H1 (cell line): ENCODE measurements at regions not wholly inside any gene's neighbourhood (a gene's known extent, or its start where the extent isn't known, plus 50 kb on each side); places are given as distances from the start of the nearest gene placed in this dataset.

Experiments used
- CTCF ChIA-PET: fragments of 300-600 bp; sonication (Branson Sonifier 250); formaldehyde crosslinking; loops from one replicate; lab custom pipeline; 2021; ENCODE audit not compliant: partially characterized antibody; lab: Charles Lee
- POLR2A ChIA-PET: fragments of 300-600 bp; sonication (Branson Sonifier 250); formaldehyde crosslinking; loops from one replicate; lab custom pipeline; 2021; ENCODE audit warnings: inconsistent platforms; ENCODE audit not compliant: partially characterized antibody; lab: Charles Lee
- DNase-seq, 2 experiments: peaks; one replicate each; pipeline versions ENCODE4 v3.0.0 to v3.0.0-alpha.2; 2010 to 2022; ENCODE audit warnings: low spot score in 2 of 2, low read depth in 1 of 2, mixed read lengths in 1 of 2
- FAIRE-seq: peaks from 2 replicates; lab custom pipeline; 2011; peaks lifted over from hg19 to GRCh38; lab: Jason Lieb, UNC
- H2AFZ ChIP-seq: 2 replicates; pipeline ENCODE4 v1.8.1; 2012; ENCODE audit warnings: low read length, inconsistent platforms
- H2AK5ac ChIP-seq: 2 replicates; pipeline ENCODE4 v1.6.1; 2013; ENCODE audit warnings: low read depth, low read length
- H2BK120ac ChIP-seq: replicated peaks from 2 replicates; pipeline ENCODE3; 2013; ENCODE audit warnings: low read depth, low read length, inconsistent platforms
- H2BK12ac ChIP-seq: 2 replicates; pipeline ENCODE4 v1.6.1; 2013; ENCODE audit warnings: low read depth, low read length
- H2BK15ac ChIP-seq: 2 replicates; pipeline ENCODE4 v1.6.1; 2013; ENCODE audit warnings: low read length
- H2BK20ac ChIP-seq: 2 replicates; pipeline ENCODE4 v1.6.1; 2013; ENCODE audit warnings: low read length
- H2BK5ac ChIP-seq: 2 replicates; pipeline ENCODE4 v1.6.1; 2013; ENCODE audit warnings: low read depth, low read length
- H3K14ac ChIP-seq: 2 replicates; pipeline ENCODE4 v1.6.1; 2013; ENCODE audit warnings: inconsistent platforms; ENCODE audit not compliant: insufficient read length
- H3K18ac ChIP-seq: 2 replicates; pipeline ENCODE4 v1.6.1; 2013; ENCODE audit warnings: low read length; ENCODE audit errors: extremely low read depth
- H3K23ac ChIP-seq: 2 replicates; pipeline ENCODE4 v1.6.1; 2013; ENCODE audit warnings: inconsistent platforms; ENCODE audit not compliant: insufficient read length
- H3K23me2 ChIP-seq: 2 replicates; pipeline ENCODE4 v1.6.1; 2013; ENCODE audit warnings: low read depth, low read length
- H3K27ac ChIP-seq: 2 replicates; pipeline ENCODE4 v1.6.1; 2011; ENCODE audit warnings: low read depth, low read length, inconsistent platforms
- H3K27me3 ChIP-seq, 4 experiments: replicated peaks in 1 of 4; 1 replicate in 1 of 4; 2 replicates in 3 of 4; pipeline versions ENCODE4 v1.6.1 to v1.8.1; 2011 to 2013; ENCODE audit warnings: low read length in 3 of 4, mild to moderate bottlenecking in 3 of 4, inconsistent platforms in 2 of 4, mixed read lengths in 2 of 4, moderate library complexity in 1 of 4; ENCODE audit not compliant: control insufficient read depth in 3 of 4, insufficient read depth in 3 of 4; ENCODE audit errors: extremely low read depth in 1 of 4
- H3K36me3 ChIP-seq, 4 experiments: 2 replicates each; pipeline versions ENCODE4 v1.6.1 to v1.8.1; 2011 to 2013; ENCODE audit warnings: mild to moderate bottlenecking in 4 of 4, low read length in 3 of 4, moderate library complexity in 2 of 4, control low read depth in 1 of 4, inconsistent platforms in 1 of 4; ENCODE audit not compliant: insufficient read depth in 4 of 4, control insufficient read depth in 2 of 4
- H3K4ac ChIP-seq: replicated peaks from 2 replicates; pipeline ENCODE3; 2013; ENCODE audit warnings: low read length, low read depth, mixed read lengths, inconsistent platforms; ENCODE audit not compliant: insufficient read length
- H3K4me1 ChIP-seq, 4 experiments: replicated peaks in 1 of 4; 1 replicate in 1 of 4; 2 replicates in 3 of 4; pipeline versions ENCODE4 v1.6.1 to v1.8.1; 2011 to 2013; ENCODE audit warnings: low read length in 3 of 4, inconsistent platforms in 2 of 4, mixed read lengths in 1 of 4; ENCODE audit not compliant: insufficient read depth in 4 of 4, control insufficient read depth in 3 of 4
- H3K4me2 ChIP-seq, 2 experiments: 2 replicates each; pipeline versions ENCODE4 v1.6.1 to v1.8.1; 2011 to 2013; ENCODE audit warnings: low read depth in 2 of 2, low read length in 2 of 2, control low read depth in 1 of 2, inconsistent platforms in 1 of 2, mild to moderate bottlenecking in 1 of 2; ENCODE audit not compliant: insufficient read depth in 1 of 2
- H3K4me3 ChIP-seq, 4 experiments: fragments of 200-600, 300-600 bp in 1 of 4; sonication (generic), shearing (Covaris generic), sonication (Bioruptor Twin) in 1 of 4; 2 replicates each; pipeline versions ENCODE4 v1.5.1 to v1.8.1; 2011 to 2016; ENCODE audit warnings: low read length in 4 of 4, low read depth in 3 of 4, control low read depth in 2 of 4, inconsistent platforms in 2 of 4, mild to moderate bottlenecking in 2 of 4, mixed read lengths in 1 of 4, moderate library complexity in 1 of 4; ENCODE audit not compliant: insufficient read depth in 2 of 4; ENCODE audit errors: extremely low read depth in 1 of 4
- H3K56ac ChIP-seq: replicated peaks from 2 replicates; pipeline ENCODE3; 2013; ENCODE audit warnings: low read depth, mild to moderate bottlenecking, mixed read lengths, low read length, inconsistent platforms; ENCODE audit not compliant: insufficient read length
- H3K79me1 ChIP-seq: 2 replicates; pipeline ENCODE4 v1.6.1; 2013; ENCODE audit warnings: low read depth, low read length, control low read depth
- H3K79me2 ChIP-seq, 2 experiments: 2 replicates each; pipeline versions ENCODE4 v1.6.1 to v1.8.1; 2012 to 2013; ENCODE audit warnings: low read length in 2 of 2, mild to moderate bottlenecking in 2 of 2, inconsistent platforms in 1 of 2; ENCODE audit not compliant: insufficient read depth in 2 of 2, control insufficient read depth in 1 of 2
- H3K9ac ChIP-seq, 4 experiments: replicated peaks in 1 of 4; 1 replicate in 1 of 4; 2 replicates in 3 of 4; pipeline versions ENCODE4 v1.6.1 to v1.8.1; 2011 to 2013; ENCODE audit warnings: low read depth in 3 of 4, low read length in 3 of 4, control low read depth in 2 of 4, mild to moderate bottlenecking in 2 of 4, moderate library complexity in 2 of 4, inconsistent platforms in 1 of 4; ENCODE audit errors: extremely low read depth in 1 of 4
- H3K9me3 ChIP-seq, 2 experiments: 2 replicates each; pipeline versions ENCODE4 v1.6.1 to v1.8.1; 2012 to 2013; ENCODE audit warnings: mild to moderate bottlenecking in 2 of 2, moderate library complexity in 2 of 2, control low read depth in 1 of 2, inconsistent platforms in 1 of 2, low read depth in 1 of 2, low read length in 1 of 2, mixed read lengths in 1 of 2; ENCODE audit not compliant: insufficient read depth in 2 of 2
- H4K20me1 ChIP-seq, 2 experiments: replicated peaks in 1 of 2; 2 replicates each; pipeline versions ENCODE3 to v1.8.1; 2011 to 2013; ENCODE audit warnings: inconsistent platforms in 2 of 2, low read length in 2 of 2, mild to moderate bottlenecking in 1 of 2; ENCODE audit not compliant: insufficient read depth in 2 of 2, control insufficient read depth in 1 of 2
- H4K5ac ChIP-seq: 2 replicates; pipeline ENCODE4 v1.6.1; 2013; ENCODE audit warnings: low read length, low read depth, mixed read lengths, inconsistent platforms; ENCODE audit not compliant: insufficient read length
- H4K8ac ChIP-seq: 2 replicates; pipeline ENCODE4 v1.8.0; 2013; ENCODE audit warnings: mild to moderate bottlenecking, moderate library complexity, low read length, inconsistent platforms; ENCODE audit not compliant: insufficient read depth; ENCODE audit errors: extremely low read depth
- H4K91ac ChIP-seq: replicated peaks from 2 replicates; pipeline ENCODE3; 2013; ENCODE audit warnings: low read length, mixed read lengths, inconsistent platforms; ENCODE audit not compliant: insufficient read length
- GTF2F1 ChIP-seq: IDR thresholded peaks from 2 replicates; pipeline ENCODE4 v1.6.1; 2012; ENCODE audit warnings: low read depth, low read length, improper control_type of control experiment, borderline replicate concordance
- RNF2 ChIP-seq: fragments of 200-900, 300-1000 bp; sonication (generic); IDR thresholded peaks from 2 replicates; pipeline ENCODE4 v1.7.1; 2016; ENCODE audit warnings: borderline replicate concordance, low read depth, mild to moderate bottlenecking, antibody characterized with exemption, low read length; ENCODE audit not compliant: poor library complexity, severe bottlenecking; ENCODE audit errors: missing control alignments
- TBP ChIP-seq: IDR thresholded peaks from 2 replicates; pipeline ENCODE4 v1.6.1; 2011; ENCODE audit warnings: low read depth, low read length, improper control_type of control experiment
- whole genome bisulfite sequencing, 2 experiments: shearing (Covaris generic) in 1 of 2; methylation state at CpG; one replicate each; pipeline versions ENCODE4 v1.1.6 to v1.1.7; 2013 to 2015; ENCODE audit warnings: low lambda C conversion rate in 2 of 2, mixed read lengths in 2 of 2, inconsistent platforms in 1 of 2, low coverage in 1 of 2, missing lambda C conversion rate in 1 of 2; ENCODE audit not compliant: insufficient replicate concordance in 2 of 2, insufficient coverage in 1 of 2, insufficient read length in 1 of 2; ENCODE audit errors: extremely low coverage in 1 of 2, missing lambda C conversion rate in 1 of 2; 5-methylcytosine and 5-hydroxymethylcytosine counted together

GRCh38 chr4:89528526-89529133 lies 221.0 kb upstream of the GPRIN3 start:
- no peak overlapping the region for H4K91ac ChIP-seq
- CTCF ChIA-PET, result no interaction called here
- H3K9ac ChIP-seq, result no peak overlapping the region
- no peak overlapping the region for H2AFZ ChIP-seq
- H4K20me1 ChIP-seq, result no peaks in the 10 kb centered on the region
- no peak overlapping the region for H3K4me2 ChIP-seq
- H4K8ac ChIP-seq, result no peak overlapping the region
- H3K14ac ChIP-seq, result no peak overlapping the region
- no peaks in the 10 kb centered on the region for H3K27me3 ChIP-seq
- H3K4me3 ChIP-seq, result no peak overlapping the region
- no peak overlapping the region for H2AK5ac ChIP-seq
- no peak overlapping the region for H4K5ac ChIP-seq
- WGBS, 2 experiments, result 76% methylated on average over 4 of the region's 4 CpGs; no CpG with 5 or more reads in 1 of the 2 experiments
- POLR2A ChIA-PET, result no interaction called here
- no peak overlapping the region for H3K27ac ChIP-seq
- H3K4me1 ChIP-seq, result no peaks in the 10 kb centered on the region
- no peak overlapping the region for H2BK5ac ChIP-seq
- no peak overlapping the region for H2BK12ac ChIP-seq
- DNase-seq (no peak), FAIRE-seq (no peak)
- H3K23ac ChIP-seq, result no peak overlapping the region
- H3K9me3 ChIP-seq, result no peaks in the 10 kb centered on the region
- no peak overlapping the region for H3K4ac ChIP-seq
- H2BK120ac ChIP-seq, result no peak overlapping the region
- no peak overlapping the region for H3K56ac ChIP-seq
- H3K79me2 ChIP-seq, result no peaks in the 10 kb centered on the region
- no peaks in the 10 kb centered on the region for H3K23me2 ChIP-seq
- H3K18ac ChIP-seq, result no peak overlapping the region
- no peak overlapping the region for H2BK20ac ChIP-seq
- H2BK15ac ChIP-seq, result no peak overlapping the region
- H3K79me1 ChIP-seq, result no peaks in the 10 kb centered on the region
- H3K36me3 ChIP-seq, result no peaks in the 10 kb centered on the region
- TF ChIP-seq GTF2F1, result no peak
- TF ChIP-seq RNF2, result no peak
- no peak for TF ChIP-seq TBP
